GM19023 (cell line): ENCODE measurements at regions not wholly inside any gene's neighbourhood (a gene's known extent, or its start where the extent isn't known, plus 50 kb on each side); places are given as distances from the start of the nearest gene placed in this dataset.

ENCODE experiments used
- ATAC-seq: cut with Tn5 transposase; IDR thresholded peaks from one replicate; pipeline ENCODE4 v1.9.1; 2021; ENCODE audit warnings: mild to moderate bottlenecking, moderate library complexity; ENCODE audit not compliant: unreplicated experiment

DNA sequence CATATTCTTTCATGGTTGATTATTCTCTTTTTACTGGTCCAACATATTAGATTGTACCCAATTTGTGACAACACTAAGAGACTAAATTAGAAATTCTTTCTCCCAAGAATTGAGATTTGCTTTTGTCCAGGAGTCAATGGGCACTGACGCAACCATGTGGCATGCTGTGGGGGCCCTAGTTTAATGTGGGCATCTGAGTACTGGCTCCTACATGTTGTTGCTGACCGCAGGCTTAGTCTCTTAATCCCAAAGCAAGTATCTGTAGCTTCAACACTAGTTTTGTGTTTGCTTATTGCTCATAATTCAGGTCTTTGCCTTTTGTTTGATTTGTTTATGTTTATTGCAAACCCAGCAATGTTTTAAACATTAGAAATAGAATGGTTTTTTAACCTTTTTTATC, 263.4 kb upstream of the NDST4 start:
- no peak for ATAC-seq

DNA sequence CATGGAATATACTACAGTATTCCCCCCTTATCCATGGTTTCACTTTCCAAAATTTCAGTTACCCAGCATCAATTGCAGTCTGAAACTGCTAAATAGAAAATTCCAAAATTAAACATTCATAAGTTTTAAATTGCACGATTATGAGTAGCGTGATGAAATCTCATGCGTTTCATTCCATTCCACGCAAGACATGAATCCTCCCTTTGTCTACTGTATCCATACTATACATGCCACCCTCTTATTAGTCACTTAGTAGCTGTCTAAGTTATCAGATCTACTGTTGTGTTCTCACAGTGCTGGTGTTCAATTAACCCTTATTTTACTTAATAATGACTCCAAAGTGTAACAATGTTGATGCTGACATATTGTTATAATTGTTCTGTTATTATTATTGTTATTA, 261.2 kb upstream of the NDST4 start:
- ATAC-seq, result no peak

DNA sequence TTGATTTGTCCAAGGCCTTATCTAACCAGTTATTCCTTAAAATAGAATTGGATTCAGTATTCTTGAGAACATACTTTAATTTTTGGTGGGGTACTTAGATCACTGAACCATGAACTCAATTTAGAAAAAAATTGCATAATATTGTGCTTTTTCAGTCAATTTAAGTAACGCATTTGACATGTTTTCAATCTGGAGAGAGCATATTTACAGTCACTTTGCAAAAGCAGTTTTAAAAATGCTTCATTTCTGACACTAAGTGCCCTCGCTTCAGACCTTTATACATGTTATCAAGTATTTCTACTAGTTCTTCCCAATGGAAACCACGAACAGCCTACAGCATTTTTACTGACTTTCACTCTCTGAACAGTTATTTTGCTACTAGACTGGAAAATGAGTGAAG, 257.1 kb upstream of the NDST4 start:
- ATAC-seq, result no peak

DNA sequence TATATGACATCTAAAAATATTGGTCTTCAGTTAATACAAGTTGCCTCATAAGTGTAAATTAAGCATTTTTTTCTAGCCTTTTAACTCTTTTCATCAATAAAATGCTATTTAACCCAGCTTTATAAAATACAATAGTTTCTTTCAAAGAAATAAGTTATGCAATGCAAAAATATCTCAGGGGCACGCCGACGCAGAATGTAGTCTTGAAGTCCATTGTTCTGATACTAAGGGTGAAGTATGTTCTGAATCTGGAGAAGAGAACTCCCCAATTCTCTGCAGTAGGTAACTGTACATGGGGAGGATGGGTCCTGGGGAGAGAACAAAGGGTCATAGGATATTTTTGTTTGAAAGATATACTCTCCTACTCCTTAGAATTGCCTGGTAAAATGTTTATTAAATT, 256.6 kb upstream of the NDST4 start:
- no peak for ATAC-seq

DNA sequence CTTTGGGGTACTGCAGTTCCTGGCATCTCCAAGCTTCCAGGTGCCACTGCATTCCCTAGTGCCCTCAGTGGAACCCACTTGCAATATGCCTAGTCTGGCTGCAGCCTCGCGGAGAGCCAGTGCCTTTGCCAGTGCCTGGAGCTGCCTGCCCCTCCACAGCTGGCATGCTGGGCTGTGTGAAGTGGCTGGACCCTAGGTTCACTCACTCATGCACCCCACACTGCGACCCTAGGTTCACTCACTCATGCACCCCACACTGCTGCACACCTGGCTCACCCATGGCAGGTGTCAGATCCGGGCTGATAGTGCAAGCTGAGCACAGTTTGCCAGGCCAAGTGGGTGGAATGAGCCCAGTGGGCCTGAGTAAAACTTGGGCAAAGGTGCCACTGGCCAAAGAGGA, 253.0 kb upstream of the NDST4 start:
- no peak for ATAC-seq

DNA sequence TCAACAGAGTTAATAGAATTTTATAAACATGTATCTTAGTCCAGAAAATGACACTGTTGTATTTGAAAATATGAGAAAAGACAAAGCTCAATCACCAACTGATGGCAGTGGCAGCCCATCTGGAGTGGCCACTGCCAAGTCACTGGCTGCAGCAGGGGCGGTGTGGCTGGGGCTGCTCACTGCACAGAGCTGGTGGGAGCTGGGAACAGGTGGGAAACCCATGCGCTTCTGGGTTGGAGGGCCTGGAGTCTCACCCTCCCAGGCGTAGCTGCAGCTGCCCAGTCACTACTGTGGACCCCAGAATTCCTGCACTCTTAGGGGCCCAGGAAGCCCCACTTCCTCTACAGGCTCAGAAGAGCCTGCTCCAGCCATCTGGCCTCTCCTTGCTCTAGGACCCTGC, 251.8 kb upstream of the NDST4 start:
- no peak for ATAC-seq

DNA sequence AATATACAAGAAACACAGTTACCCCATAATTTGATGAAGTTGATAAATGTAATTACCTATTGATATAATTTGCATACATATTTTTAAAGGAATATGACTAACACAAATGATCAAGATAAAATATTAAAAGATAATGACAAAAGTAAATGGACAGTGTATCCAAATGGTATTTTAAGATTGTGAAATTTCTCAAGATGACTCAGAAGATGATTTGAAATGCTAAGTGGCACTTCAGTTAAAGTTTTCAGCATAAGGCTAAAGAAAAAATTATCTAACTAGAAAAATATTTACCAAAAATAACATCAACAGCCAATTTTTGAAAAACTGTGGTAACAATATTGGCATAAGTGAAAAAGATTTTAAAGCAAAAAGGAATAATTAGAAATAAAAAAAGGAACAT, 248.4 kb upstream of the NDST4 start:
- no peak for ATAC-seq

DNA sequence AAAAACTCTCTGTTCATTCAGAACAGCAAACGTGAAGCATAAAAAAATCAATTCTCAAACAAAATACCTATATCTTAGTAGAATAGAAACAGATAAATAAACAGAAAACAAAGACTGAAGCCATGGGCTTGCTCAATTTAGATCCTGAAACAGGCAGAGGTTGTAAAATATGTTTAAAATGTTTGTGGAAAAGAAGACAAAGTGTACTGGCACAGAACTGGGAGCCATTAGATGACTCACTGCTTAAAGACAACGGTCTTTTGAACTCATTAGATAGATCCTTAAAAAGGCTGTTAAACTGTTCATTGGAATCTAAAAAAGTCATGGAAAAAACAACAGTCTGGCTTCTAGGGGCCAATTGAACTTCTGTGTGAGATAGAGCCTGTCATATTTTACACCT, 247.0 kb upstream of the NDST4 start:
- ATAC-seq, result no peak

DNA sequence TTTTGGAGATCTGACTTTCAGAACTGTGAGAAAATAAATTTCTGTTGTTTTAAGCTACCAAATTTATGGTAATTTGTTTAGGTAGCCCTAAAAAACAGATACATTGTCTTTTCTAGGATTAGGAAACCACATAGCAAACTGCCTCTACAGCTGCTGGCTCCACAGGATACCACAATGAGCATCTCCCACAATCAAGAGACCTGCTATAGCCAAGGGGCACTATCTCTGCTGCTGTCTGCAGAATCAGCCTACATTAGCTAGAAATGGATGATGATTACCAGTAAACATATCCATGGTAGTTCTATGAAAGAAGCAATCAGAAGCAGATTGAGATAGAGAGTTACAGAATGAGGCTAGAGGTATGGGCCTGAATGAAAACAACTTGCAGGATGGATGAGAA, 244.4 kb upstream of the NDST4 start:
- ATAC-seq, result no peak

DNA sequence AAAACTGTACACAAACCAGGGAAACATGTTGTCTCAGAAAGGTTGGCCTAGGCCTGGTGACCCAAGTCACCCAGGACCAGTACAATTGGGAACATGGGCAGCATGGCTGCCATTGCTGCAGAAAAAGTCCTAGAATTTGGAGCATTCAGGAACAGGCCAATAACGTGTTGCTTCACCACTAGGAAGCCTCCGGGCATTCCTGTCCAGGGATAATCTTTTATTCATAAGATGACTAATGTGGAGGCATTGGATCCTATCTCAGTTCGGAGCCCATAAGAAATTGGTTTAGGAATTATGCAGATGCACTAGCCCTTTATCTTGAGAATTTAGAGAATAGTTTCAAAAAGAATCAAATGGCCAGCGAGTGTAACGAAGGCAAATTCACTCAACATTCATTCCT, 242.8 kb upstream of the NDST4 start:
- ATAC-seq, result no peak

DNA sequence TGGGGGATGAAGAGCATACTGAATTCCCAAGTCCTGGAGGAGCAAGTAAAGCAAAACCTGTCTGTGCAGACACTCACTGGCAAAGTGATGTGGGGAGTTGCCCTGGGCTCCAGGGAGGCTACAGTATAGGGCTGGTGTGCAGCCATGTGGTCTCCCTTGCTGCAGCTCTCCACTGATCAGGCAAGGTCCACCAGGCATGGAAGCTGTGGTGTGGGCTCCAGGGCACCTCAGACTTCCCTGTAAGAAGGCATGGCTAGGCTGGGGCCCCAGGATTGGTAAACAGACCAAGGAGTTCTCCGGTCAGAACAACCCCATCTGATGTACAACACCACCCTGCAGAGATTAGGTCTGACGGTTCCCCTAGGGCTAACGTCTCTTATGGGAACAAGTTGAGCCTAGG, 241.9 kb upstream of the NDST4 start:
- ATAC-seq, result no peak

DNA sequence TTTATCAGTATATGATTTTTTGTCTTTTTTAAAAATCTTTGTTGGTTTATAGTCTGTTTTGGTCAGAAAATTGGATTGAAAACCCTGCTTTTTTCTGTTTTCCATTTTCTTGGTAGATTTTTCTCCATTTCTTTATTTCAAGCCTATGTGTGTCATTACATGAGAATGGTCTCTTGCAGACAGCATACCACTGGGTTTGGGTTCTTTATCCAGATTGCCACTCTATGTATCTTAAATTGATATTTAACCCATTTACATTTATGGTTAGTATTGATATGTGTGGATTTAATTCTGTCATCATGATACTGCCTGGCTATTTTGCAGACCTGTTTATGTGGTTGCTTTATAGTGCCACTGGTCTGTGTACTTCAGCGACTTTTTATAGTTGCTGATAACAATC, 239.9 kb upstream of the NDST4 start:
- ATAC-seq, result no peak

DNA sequence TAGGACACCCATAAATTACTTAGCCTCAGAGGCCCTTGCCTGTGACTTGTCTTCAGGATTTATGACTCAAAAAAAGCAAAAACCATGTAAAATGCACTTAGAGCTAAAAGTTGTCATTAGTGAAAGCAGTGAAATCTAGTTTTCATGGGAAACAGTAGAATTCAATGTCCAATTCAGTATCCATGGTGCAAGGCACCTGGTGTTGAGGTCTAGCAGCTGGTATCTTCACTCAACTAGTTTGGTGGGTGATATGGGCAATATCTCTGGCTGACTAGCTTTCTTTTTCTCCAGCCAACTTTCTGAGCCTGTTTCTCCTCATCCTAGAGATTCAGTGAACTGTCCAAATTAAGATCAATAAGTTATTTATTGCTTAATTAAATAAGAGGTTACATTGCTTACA, 229.8 kb upstream of the NDST4 start:
- ATAC-seq, result no peak

DNA sequence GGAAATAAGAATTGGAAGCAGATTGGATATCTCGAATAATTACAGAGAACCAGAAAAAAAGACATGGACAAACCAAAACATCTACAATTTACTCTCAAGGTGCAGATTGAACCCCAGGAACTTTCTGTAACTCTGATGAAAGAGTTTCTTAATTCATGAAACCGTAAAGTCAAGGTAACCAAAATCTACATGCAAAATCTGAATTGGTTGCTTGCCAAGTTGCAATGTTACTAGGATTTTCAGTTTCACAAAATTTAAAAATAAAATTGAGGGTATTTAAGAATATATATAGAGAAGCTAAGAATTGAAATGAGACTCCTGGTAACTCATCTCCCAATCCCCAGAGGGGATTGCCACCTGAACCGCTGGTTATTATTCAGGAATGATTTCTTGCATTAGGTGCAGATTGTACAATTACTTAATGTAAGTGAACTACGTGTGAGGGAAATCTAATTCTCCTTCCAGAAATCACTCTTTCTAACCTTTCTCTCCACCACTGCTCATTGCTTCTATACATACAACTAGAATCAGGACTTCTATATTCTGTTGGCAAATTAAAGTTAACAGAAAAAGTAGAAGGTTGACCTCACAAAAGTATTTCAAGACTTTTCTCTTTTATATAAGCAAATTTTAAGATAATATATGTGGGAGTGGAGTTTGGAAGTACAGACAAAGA, 221.5 kb upstream of the NDST4 start:
- ATAC-seq, result no peak

DNA sequence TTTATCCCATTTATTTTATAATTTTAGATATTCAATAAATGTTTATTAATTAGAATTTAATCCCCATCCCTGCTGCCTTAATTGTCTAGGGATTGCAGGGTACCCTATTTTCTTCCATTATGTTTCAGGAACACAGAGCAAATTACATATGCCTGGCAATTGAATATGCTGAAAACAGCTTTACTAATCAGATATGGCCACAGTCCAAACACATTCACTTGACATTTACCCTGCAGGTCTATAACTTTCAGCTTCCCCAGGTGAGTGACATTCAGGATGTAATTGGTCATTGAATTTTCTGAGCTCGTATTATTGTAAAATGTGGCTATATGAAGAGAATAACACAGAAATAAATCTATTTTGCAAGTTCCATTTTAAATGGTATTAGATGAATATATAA, 218.7 kb upstream of the NDST4 start:
- no peak for ATAC-seq

DNA sequence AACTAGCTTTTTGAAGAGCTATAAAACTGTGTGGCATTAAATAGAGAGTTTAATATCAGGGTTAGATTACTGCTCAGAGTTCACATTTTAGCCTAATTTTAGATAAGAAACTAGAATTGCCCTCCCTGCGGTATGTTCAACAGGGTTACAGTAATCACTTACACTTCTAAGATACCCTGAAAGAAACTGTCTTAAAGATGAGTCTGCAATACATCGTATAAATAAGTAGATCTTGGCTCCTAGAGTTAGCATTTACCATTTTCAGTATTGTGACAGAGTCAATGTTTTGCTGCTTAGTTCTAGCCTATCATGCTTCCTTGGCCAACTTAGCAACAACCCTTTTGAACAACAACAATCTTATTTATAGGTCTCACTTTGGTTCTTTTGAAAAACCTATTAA, 217.8 kb upstream of the NDST4 start:
- ATAC-seq, result no peak

DNA sequence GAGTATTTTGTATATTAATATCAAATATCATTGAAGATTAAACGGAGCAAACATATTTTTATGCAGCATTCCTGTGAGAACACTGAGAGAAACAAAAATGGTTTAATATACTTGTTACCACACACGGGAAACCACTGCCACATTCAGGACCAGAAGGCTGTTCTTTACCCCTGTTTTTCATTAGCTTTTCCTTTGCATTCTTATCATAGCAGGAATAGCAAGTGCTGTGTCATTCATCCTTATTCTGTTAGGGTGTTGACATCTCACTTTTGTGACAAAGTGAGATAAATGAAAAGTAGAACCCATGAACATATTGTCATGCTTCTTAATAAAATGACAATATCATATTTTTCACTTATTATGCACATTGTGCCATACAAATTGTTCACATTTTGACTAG, 212.4 kb upstream of the NDST4 start:
- ATAC-seq, result no peak

DNA sequence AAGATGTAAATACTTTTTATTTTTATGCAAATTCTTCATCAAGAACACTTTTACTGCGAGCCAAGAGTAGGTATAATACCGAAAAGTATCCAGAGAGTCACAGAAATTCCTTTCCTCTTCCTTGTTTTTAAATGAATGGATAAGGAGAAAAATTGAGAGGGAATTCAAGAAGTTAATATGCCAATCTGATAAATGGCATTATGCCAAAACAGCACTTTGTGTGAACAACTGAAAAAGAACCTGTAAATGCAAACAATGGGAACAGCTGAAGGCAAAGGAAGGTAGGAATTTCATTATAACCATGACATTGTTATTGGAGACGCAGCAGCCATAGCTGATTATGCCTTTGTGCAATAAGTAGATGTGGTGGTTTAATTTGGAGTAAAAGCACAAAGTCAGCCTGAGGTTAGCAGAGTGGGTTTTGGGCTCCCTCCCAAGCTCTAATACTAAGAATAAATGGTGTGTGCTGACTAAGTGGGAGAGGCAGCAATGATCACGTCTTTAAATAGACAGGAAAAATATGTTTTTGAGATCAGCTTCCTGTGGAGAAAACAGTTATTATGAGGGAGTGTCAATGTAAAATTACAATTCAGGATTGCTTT, 209.8 kb upstream of the NDST4 start:
- ATAC-seq, result no peak

DNA sequence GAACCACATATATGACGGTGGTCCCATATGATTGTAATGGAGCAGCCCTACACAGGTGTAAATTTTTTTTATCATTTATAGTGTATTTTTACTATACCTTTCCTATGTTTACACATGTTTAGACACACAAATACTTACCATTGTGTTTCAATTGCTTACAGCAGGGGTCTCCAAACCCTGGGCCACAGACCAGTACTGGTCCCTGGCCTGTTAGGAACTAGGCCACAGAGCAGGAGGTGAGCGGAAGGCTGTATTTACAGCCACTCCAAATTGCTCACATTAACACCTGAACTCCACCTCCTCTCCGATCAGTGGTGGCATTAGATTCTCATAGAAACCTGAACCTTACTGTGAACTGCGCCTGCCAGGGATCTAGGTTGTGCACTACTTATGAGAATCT, 201.8 kb upstream of the NDST4 start:
- no peak for ATAC-seq

DNA sequence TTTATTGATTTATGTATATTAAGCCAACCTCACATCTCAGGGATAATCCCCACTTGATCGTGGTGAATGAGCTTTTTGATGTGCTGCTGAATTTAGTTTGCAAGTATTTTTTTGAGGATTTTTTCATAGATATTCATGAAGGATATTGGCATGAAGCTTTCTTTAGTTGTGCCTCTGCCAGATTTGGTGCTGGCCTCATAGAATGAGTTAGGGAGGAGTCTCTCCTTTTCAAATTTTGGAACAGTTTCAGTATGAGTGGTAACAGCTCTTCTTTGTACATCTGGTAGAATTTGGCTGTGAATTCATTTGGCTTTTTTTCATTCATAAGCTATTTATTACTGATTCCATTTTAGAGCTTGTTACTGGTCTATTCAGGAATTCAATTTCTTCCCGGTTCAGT, 197.2 kb upstream of the NDST4 start:
- no peak for ATAC-seq

DNA sequence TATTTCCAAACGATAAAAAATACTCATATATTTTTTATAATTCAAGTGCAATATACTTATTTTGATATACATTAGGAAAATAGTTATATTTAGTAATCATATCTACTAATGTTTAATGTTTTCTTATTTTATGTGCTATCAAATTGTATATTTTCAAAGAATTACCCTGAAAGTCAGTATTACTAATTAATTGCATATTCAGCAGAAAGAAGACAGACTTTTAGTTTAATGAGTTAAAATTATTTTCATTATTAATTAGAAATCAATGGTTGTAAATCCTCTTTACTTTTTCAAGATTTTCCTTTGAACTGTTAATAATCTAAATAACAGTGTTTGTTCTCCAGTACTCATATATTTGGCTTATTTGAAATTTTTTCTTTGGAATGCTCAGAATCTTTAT, 181.3 kb upstream of the NDST4 start:
- no peak for ATAC-seq

DNA sequence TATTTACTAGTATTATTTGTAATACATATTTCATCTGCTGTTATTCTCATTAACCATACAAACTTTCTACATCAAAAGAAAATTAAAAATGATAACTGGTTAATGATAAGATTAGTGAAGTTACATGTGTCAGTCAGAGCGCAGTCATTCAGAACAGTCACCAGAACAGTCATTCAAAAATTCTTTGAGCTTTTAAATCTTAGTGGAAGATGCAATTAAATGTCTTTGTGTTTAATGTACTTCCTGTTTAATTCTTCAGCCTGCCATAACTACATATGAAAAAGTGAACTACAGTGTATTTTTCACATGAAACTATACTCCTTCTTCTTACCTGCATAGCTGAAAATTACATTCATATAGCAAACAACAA, 179.7 kb upstream of the NDST4 start:
- ATAC-seq, result no peak
